ENCODE measurements at regions not wholly inside any gene's neighbourhood (a gene's known extent, or its start where the extent isn't known, plus 50 kb on each side); places are given as distances from the start of the nearest gene placed in this dataset.

GRCh38 chr10:10527861-10528562, 489.7 kb upstream of the CELF2 start:
- TF ChIP-seq POLR2A (IDR thresholded peaks at IDR 0.05) (no peak), CTCF (IDR thresholded peaks at IDR 0.05) (no peak)
